SK-N-SH treated with all-trans-retinoic acid at 6 μM for 48 hours (cell line): ENCODE measurements at regions not wholly inside any gene's neighbourhood (a gene's known extent, or its start where the extent isn't known, plus 50 kb on each side); places are given as distances from the start of the nearest gene placed in this dataset.
"Not testable (repeated sequence)": the region's sequence is repeated elsewhere in the genome, so short reads cannot be mapped to it uniquely, and the experiment has no call there.

ENCODE experiments used
- ATAC-seq: fragments of 200-7000 bp; cut with Tn5 transposase; 3 replicates; pipeline ENCODE4 v1.9.1; 2020; ENCODE audit warnings: mild to moderate bottlenecking, moderate library complexity
- BACH2 ChIP-seq: fragments of 250-450 bp; sonication (Bioruptor Pico); IDR thresholded peaks from 2 replicates; pipeline ENCODE4 v1.9.0; 2021; ENCODE audit warnings: mild to moderate bottlenecking, borderline replicate concordance
- CREB5 ChIP-seq: fragments of 250-450 bp; sonication (Bioruptor Pico); IDR thresholded peaks from 2 replicates; pipeline ENCODE4 v1.5.1; 2020; ENCODE audit warnings: low read depth, mild to moderate bottlenecking, moderate library complexity
- CSRNP3 ChIP-seq: fragments of 250-450 bp; sonication (Bioruptor Pico); IDR thresholded peaks from 2 replicates; pipeline ENCODE4 v1.5.1; 2021; ENCODE audit warnings: mild to moderate bottlenecking, moderate library complexity
- GLIS3 ChIP-seq: fragments of 250-450 bp; sonication (Bioruptor Pico); IDR thresholded peaks from 2 replicates; pipeline ENCODE4 v1.5.0; 2020; ENCODE audit warnings: mild to moderate bottlenecking, moderate library complexity
- ISL1 ChIP-seq: fragments of 250-450 bp; sonication (Bioruptor Pico); IDR thresholded peaks from 2 replicates; pipeline ENCODE4 v2.1.2; 2022; ENCODE audit warnings: mild to moderate bottlenecking, moderate library complexity
- PPARA ChIP-seq: fragments of 250-450 bp; sonication (Bioruptor Pico); IDR thresholded peaks from 2 replicates; pipeline ENCODE4 v1.5.0; 2020; ENCODE audit warnings: mild to moderate bottlenecking, borderline replicate concordance
- RARB ChIP-seq: fragments of 250-450 bp; sonication (Bioruptor Pico); IDR thresholded peaks from 2 replicates; pipeline ENCODE4 v1.8.0; 2021; ENCODE audit warnings: mild to moderate bottlenecking, moderate library complexity
- SNAI2 ChIP-seq: fragments of 250-450 bp; sonication (Bioruptor Pico); IDR thresholded peaks from 2 replicates; pipeline ENCODE4 v1.5.0; 2020; ENCODE audit warnings: mild to moderate bottlenecking, moderate library complexity
- TOX ChIP-seq: fragments of 250-450 bp; sonication (Bioruptor Pico); IDR thresholded peaks from 2 replicates; pipeline ENCODE4 v1.8.0; 2021; ENCODE audit warnings: mild to moderate bottlenecking, moderate library complexity, borderline replicate concordance
- TSHZ2 ChIP-seq: fragments of 250-450 bp; sonication (Bioruptor Pico); IDR thresholded peaks from 2 replicates; pipeline ENCODE4 v1.5.0; 2020; ENCODE audit warnings: mild to moderate bottlenecking, moderate library complexity
- ZC3H10 ChIP-seq: fragments of 250-450 bp; sonication (Bioruptor Pico); IDR thresholded peaks from 2 replicates; pipeline ENCODE4 v1.5.1; 2021; ENCODE audit warnings: mild to moderate bottlenecking, moderate library complexity
- ZFP3 ChIP-seq: fragments of 250-450 bp; sonication (Bioruptor Pico); IDR thresholded peaks from 2 replicates; pipeline ENCODE4 v1.5.0; 2020; ENCODE audit warnings: mild to moderate bottlenecking, moderate library complexity
- ZFP30 ChIP-seq: fragments of 450-650 bp; formaldehyde crosslinking; IDR thresholded peaks from 2 replicates; pipeline ENCODE4 v1.5.0; 2022; ENCODE audit warnings: mild to moderate bottlenecking, moderate library complexity
- ZNF565 ChIP-seq: fragments of 450-650 bp; formaldehyde crosslinking; conservative IDR thresholded peaks from 2 replicates; pipeline ENCODE4 v1.5.0; 2020; ENCODE audit warnings: low read depth, mild to moderate bottlenecking, moderate library complexity
- ZNF70 ChIP-seq: fragments of 450-650 bp; formaldehyde crosslinking; IDR thresholded peaks from 2 replicates; pipeline ENCODE4 v1.5.0; 2020; ENCODE audit warnings: mild to moderate bottlenecking, moderate library complexity
- ZNF8 ChIP-seq: fragments of 450-650 bp; formaldehyde crosslinking; IDR thresholded peaks from 2 replicates; pipeline ENCODE4 v1.5.0; 2020; ENCODE audit warnings: mild to moderate bottlenecking, moderate library complexity
- TF ChIP-seq, protein P1 (sequence below): fragments of 250-450 bp; sonication (Bioruptor Pico); IDR thresholded peaks from 2 replicates; pipeline ENCODE4 v1.8.0; 2021; ENCODE audit warnings: low read depth, mild to moderate bottlenecking, moderate library complexity, borderline replicate concordance
- TF ChIP-seq, protein P2 (sequence below): fragments of 250-450 bp; sonication (Bioruptor Pico); IDR thresholded peaks from 2 replicates; pipeline ENCODE4 v1.8.0; 2020; ENCODE audit warnings: mild to moderate bottlenecking, moderate library complexity, borderline replicate concordance

DNA sequence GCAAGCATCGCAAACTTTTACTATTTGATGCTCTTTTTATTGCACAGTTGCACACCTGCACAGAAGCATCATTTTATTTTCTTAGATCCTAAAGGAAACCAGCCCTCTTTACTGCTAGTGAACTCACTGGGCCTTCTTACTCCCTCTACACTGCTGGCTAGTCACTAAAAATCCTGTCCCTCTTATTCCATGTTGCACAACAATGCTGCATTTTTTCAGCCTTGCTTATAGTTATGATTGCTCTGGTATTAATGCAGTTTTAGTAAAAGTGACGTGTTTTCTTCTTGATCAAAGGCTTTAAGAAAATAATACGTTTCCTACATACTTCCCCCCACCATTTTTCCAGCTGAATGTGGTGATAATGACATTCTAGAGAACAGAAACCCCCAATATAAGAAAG, 132.9 kb upstream of the FAM3C start:
- no peak for ATAC-seq
- TF ChIP-seq RARB (CRISPR knock-in tag): no peak
- TF ChIP-seq, all 23 proteins: peak for 0

DNA sequence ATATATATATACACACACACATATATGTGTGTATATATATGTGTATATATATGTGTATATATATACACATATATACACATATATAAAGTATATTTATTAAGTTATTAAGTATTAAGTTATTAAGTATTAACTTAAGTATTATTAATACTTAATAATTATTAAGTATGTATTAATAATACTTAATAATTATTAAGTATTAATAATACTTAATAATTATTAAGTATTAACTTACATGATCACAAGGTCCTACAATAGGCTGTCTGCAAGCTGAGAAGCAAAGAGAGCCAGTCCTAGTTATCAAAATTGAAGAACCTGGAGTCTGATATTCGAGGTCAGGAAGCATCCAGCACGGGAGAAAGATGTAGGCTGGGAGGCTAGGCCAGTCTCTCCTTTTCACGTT, 130.1 kb upstream of the FAM3C start:
- not testable (repeated sequence) for ATAC-seq

DNA sequence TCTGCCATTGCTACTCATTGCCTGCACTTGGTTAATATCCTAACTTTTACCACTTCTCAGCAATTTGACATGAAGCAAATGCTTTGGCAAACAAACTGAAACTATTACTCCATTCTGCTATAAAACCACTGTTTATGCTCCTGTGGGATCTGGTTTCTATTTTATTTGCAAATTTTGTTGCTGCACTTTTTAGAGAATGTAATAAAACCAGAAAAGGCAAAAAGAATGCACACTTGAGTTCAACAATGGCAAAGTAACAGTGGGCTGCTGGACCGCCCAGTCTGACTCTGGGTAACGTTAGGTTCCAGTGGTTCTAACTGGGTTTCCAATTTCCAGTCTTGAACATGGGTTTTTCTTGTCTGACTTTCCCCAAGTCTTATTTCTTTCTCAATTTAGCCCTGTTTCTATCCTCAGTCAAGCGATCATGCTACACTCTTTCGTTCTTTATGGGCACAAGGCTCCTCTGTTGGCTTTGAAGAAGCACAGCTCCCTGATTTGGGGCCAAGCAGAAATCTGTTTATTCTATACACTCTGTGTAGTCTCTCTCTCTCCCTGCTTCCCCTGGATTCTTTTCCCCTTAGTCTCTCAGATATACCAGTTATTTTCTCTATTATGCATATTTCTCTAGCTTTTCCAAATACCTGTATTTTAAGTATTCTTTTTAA, 129.2 kb upstream of the FAM3C start:
- ATAC-seq: no peak
- no peak for TF ChIP-seq ZFP30 (CRISPR knock-in tag)
- no peak for TF ChIP-seq PPARA (CRISPR knock-in tag)
- no peak for TF ChIP-seq CSRNP3 (CRISPR knock-in tag)
- TF ChIP-seq TSHZ2 (CRISPR knock-in tag): no peak
- no peak for TF ChIP-seq TOX (CRISPR knock-in tag)
- TF ChIP-seq, protein P1, sequence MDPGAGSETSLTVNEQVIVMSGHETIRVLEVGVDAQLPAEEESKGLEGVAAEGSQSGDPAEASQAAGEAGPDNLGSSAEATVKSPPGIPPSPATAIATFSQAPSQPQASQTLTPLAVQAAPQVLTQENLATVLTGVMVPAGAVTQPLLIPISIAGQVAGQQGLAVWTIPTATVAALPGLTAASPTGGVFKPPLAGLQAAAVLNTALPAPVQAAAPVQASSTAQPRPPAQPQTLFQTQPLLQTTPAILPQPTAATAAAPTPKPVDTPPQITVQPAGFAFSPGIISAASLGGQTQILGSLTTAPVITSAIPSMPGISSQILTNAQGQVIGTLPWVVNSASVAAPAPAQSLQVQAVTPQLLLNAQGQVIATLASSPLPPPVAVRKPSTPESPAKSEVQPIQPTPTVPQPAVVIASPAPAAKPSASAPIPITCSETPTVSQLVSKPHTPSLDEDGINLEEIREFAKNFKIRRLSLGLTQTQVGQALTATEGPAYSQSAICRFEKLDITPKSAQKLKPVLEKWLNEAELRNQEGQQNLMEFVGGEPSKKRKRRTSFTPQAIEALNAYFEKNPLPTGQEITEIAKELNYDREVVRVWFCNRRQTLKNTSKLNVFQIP (CRISPR knock-in tag): no peak
- TF ChIP-seq GLIS3 (CRISPR knock-in tag): no peak
- no peak for TF ChIP-seq SNAI2
- TF ChIP-seq ZNF70: no peak
- TF ChIP-seq ISL1: no peak
- no peak for TF ChIP-seq RARB (CRISPR knock-in tag)

DNA sequence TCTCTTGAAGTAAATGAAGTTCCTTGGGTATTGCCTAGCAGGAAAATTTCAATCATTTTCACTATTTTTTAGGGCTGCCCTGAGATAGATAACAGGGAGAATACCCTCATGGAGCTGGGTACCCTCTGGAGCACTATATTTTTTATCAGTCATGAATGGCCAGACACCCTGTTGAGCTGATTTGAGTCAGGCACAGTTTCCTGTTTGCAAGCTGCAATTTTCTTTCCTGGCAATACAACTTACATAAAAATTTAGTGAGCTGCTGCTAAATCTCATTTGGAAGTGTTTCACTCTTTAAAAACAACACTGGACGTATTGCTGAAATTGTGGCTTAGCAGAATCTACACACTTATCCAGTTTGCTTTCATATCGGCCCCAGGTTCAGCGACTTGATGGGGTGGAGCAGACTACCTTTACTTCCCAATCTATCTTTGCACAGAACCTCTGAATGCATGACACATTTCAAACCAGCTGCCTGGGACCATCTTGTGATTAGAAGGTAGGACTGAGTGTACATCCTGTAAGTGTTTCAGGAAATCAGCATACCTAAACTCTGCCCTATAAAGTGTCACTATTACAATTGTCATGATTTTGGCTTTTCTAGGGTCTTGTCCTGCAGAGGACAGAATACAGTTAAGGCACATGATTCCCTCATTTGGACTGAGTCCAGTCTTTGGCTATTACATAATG, 125.7 kb upstream of the FAM3C start:
- ATAC-seq: no peak; the same call in 2 of the 3 replicates
- TF ChIP-seq ZFP3 (CRISPR knock-in tag): no peak
- TF ChIP-seq CREB5: no peak
- TF ChIP-seq ZNF565 (CRISPR knock-in tag): no peak
- TF ChIP-seq ZFP30 (CRISPR knock-in tag): no peak
- TF ChIP-seq SNAI2: no peak
- no peak for TF ChIP-seq BACH2 (CRISPR knock-in tag)
- no peak for TF ChIP-seq ZNF70
- no peak for TF ChIP-seq ZNF8 (CRISPR knock-in tag)
- no peak for TF ChIP-seq GLIS3 (CRISPR knock-in tag)
- no peak for TF ChIP-seq RARB (CRISPR knock-in tag)
- TF ChIP-seq ZC3H10 (CRISPR knock-in tag): no peak

GRCh38 chr7:121520911-121521310, 124.8 kb upstream of the FAM3C start:
- no peak for ATAC-seq
- TF ChIP-seq, protein P2, sequence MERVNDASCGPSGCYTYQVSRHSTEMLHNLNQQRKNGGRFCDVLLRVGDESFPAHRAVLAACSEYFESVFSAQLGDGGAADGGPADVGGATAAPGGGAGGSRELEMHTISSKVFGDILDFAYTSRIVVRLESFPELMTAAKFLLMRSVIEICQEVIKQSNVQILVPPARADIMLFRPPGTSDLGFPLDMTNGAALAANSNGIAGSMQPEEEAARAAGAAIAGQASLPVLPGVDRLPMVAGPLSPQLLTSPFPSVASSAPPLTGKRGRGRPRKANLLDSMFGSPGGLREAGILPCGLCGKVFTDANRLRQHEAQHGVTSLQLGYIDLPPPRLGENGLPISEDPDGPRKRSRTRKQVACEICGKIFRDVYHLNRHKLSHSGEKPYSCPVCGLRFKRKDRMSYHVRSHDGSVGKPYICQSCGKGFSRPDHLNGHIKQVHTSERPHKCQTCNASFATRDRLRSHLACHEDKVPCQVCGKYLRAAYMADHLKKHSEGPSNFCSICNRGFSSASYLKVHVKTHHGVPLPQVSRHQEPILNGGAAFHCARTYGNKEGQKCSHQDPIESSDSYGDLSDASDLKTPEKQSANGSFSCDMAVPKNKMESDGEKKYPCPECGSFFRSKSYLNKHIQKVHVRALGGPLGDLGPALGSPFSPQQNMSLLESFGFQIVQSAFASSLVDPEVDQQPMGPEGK (CRISPR knock-in tag): no peak
- TF ChIP-seq ZFP30 (CRISPR knock-in tag) (no peak), GLIS3 (CRISPR knock-in tag) (no peak)
